GM12878 (cell line): ENCODE measurements at regions not wholly inside any gene's neighbourhood (a gene's known extent, or its start where the extent isn't known, plus 50 kb on each side); places are given as distances from the start of the nearest gene placed in this dataset.

Source experiments
- CEBPZ ChIP-seq: fragments of 150-350 bp; IDR thresholded peaks from 2 replicates; pipeline ENCODE4 v1.6.1; 2016; ENCODE audit warnings: low read depth, low read length
- CTCF ChIP-seq, 3 experiments: IDR thresholded peaks in 2 of 3; conservative IDR thresholded peaks in 1 of 3; 2 replicates each; pipeline ENCODE4 v1.5.1; 2011; ENCODE audit warnings: low read depth in 3 of 3, low read length in 3 of 3, mild to moderate bottlenecking in 3 of 3, control low read depth in 2 of 3, moderate library complexity in 2 of 3, inconsistent platforms in 1 of 3, mixed read lengths in 1 of 3; ENCODE audit not compliant: control insufficient read depth in 2 of 3, insufficient read depth in 1 of 3; ENCODE audit errors: extremely low read depth in 1 of 3
- EGR1 ChIP-seq, 2 experiments: IDR thresholded peaks; 1 replicate in 1 of 2; 2 replicates in 1 of 2; pipeline ENCODE4 v1.6.1; 2011 to 2012; ENCODE audit warnings: low read depth in 2 of 2, low read length in 2 of 2, borderline replicate concordance in 1 of 2, mild to moderate bottlenecking in 1 of 2, moderate library complexity in 1 of 2
- EP300 ChIP-seq, 2 experiments: fragments of 150-350 bp in 1 of 2; IDR thresholded peaks; 2 replicates each; pipeline ENCODE4 v1.6.1; 2011 to 2012; ENCODE audit warnings: low read depth in 2 of 2, low read length in 2 of 2, borderline replicate concordance in 1 of 2, improper control_type of control experiment in 1 of 2, inconsistent platforms in 1 of 2; ENCODE audit not compliant: control insufficient read depth in 1 of 2
- EZH2 ChIP-seq: IDR thresholded peaks from 2 replicates; pipeline ENCODE4 v1.6.1; 2012; ENCODE audit warnings: low read depth, mild to moderate bottlenecking, control low read depth, inconsistent platforms, low read length, borderline replicate concordance; ENCODE audit not compliant: control insufficient read depth
- IRF3 ChIP-seq: fragments of 450-650 bp; IDR thresholded peaks from 2 replicates; pipeline ENCODE4 v1.6.1; 2014; ENCODE audit warnings: mild to moderate bottlenecking
- MAX ChIP-seq: IDR thresholded peaks from 2 replicates; pipeline ENCODE4 v1.6.1; 2012; ENCODE audit warnings: low read depth, low read length, improper control_type of control experiment
- POLR2A ChIP-seq: IDR thresholded peaks from 2 replicates; pipeline ENCODE4 v1.6.1; 2011; ENCODE audit warnings: low read depth, mild to moderate bottlenecking, low read length
- SIN3A ChIP-seq: IDR thresholded peaks from 2 replicates; pipeline ENCODE4 v1.6.1; 2012; ENCODE audit warnings: low read depth, low read length, improper control_type of control experiment
- SMAD1 ChIP-seq: fragments of 450-650 bp; IDR thresholded peaks from 2 replicates; pipeline ENCODE4 v1.6.1; 2018; ENCODE audit warnings: mild to moderate bottlenecking, low read depth; ENCODE audit not compliant: partially characterized antibody
- ZBTB33 ChIP-seq: fragments of 450-650 bp; IDR thresholded peaks from 2 replicates; pipeline ENCODE4 v1.6.1; 2017; ENCODE audit warnings: mild to moderate bottlenecking
- ZNF217 ChIP-seq: fragments of 450-650 bp; IDR thresholded peaks from 2 replicates; pipeline ENCODE4 v1.6.1; 2017; ENCODE audit warnings: antibody characterized with exemption, mild to moderate bottlenecking
- TF ChIP-seq, protein P1 (sequence below): IDR thresholded peaks from 2 replicates; pipeline ENCODE4 v1.6.1; 2011; ENCODE audit warnings: borderline replicate concordance, low read depth, mild to moderate bottlenecking, moderate library complexity, mixed read lengths, low read length; ENCODE audit not compliant: insufficient read depth; ENCODE audit errors: extremely low read length

- TF ChIP-seq CTCF (IDR thresholded peaks at IDR 0.05 in 2 of 3, conservative IDR thresholded peaks at IDR 0.05 in 1 of 3; ENCODE audit: control insufficient read depth in 2 of 3, extremely low read depth in 1 of 3, insufficient read depth in 1 of 3, low read depth in 3 of 3, low read length in 3 of 3) (no peak; a peak in 1 of 6 replicates), POLR2A (no peak), SIN3A (no peak), ZNF217 (no peak), SMAD1 (no peak), EZH2 (no peak), MAX (no peak), IRF3 (no peak), CEBPZ (no peak), ZBTB33 (no peak), EGR1 (IDR thresholded peaks at IDR 0.05; ENCODE audit: borderline replicate concordance in 1 of 2, low read depth in 2 of 2, low read length in 2 of 2) (no peak), EP300 (IDR thresholded peaks at IDR 0.05; ENCODE audit: borderline replicate concordance in 1 of 2, control insufficient read depth in 1 of 2, low read depth in 2 of 2, low read length in 2 of 2) (no peak)
- TF ChIP-seq, protein P1, sequence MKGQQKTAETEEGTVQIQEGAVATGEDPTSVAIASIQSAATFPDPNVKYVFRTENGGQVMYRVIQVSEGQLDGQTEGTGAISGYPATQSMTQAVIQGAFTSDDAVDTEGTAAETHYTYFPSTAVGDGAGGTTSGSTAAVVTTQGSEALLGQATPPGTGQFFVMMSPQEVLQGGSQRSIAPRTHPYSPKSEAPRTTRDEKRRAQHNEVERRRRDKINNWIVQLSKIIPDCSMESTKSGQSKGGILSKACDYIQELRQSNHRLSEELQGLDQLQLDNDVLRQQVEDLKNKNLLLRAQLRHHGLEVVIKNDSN = no peak
These were observed 456.8 kb upstream of the GJE1 start for GRCh38 chr6:141675957-141676356.
